ENCODE measurements at regions not wholly inside any gene's neighbourhood (a gene's known extent, or its start where the extent isn't known, plus 50 kb on each side); places are given as distances from the start of the nearest gene placed in this dataset.

DNA sequence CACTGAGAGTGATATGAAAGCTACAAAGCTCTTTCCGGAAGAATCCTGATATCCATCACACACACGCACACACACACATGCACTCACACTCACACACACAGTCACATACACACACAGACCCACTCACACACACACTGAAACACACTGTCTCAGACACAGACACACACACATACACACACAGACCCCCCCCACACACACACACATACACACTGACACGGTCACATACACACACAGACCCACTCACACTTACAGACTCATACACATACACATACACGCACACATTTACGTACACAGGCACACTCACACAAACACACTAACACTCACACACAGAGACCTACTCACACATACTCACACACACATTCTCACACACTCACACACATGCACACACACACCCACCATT, 58.6 kb downstream of the LIG4 start:
- Histone ChIP-seq H3K27me3 (replicated peaks; ENCODE audit: insufficient read depth) (no peaks in the 10 kb centered on the region), H3K9me3 (no peaks in the 10 kb centered on the region), H3K36me3 (no peaks in the 10 kb centered on the region), H3K4me1 (ENCODE audit: control insufficient read depth in 1 of 2, low read depth in 2 of 2) (no peaks in the 10 kb centered on the region), H3K27ac (no peak overlapping the region), H3K4me3 (no peak overlapping the region)
- no peak for ATAC-seq (ENCODE audit: insufficient number of reproducible peaks, low FRiP score, low read depth)
- TF ChIP-seq, protein P1, sequence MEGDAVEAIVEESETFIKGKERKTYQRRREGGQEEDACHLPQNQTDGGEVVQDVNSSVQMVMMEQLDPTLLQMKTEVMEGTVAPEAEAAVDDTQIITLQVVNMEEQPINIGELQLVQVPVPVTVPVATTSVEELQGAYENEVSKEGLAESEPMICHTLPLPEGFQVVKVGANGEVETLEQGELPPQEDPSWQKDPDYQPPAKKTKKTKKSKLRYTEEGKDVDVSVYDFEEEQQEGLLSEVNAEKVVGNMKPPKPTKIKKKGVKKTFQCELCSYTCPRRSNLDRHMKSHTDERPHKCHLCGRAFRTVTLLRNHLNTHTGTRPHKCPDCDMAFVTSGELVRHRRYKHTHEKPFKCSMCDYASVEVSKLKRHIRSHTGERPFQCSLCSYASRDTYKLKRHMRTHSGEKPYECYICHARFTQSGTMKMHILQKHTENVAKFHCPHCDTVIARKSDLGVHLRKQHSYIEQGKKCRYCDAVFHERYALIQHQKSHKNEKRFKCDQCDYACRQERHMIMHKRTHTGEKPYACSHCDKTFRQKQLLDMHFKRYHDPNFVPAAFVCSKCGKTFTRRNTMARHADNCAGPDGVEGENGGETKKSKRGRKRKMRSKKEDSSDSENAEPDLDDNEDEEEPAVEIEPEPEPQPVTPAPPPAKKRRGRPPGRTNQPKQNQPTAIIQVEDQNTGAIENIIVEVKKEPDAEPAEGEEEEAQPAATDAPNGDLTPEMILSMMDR (IDR thresholded peaks at IDR 0.05) = no peak
- no peak for DNase-seq (ENCODE audit: low spot score)

DNA sequence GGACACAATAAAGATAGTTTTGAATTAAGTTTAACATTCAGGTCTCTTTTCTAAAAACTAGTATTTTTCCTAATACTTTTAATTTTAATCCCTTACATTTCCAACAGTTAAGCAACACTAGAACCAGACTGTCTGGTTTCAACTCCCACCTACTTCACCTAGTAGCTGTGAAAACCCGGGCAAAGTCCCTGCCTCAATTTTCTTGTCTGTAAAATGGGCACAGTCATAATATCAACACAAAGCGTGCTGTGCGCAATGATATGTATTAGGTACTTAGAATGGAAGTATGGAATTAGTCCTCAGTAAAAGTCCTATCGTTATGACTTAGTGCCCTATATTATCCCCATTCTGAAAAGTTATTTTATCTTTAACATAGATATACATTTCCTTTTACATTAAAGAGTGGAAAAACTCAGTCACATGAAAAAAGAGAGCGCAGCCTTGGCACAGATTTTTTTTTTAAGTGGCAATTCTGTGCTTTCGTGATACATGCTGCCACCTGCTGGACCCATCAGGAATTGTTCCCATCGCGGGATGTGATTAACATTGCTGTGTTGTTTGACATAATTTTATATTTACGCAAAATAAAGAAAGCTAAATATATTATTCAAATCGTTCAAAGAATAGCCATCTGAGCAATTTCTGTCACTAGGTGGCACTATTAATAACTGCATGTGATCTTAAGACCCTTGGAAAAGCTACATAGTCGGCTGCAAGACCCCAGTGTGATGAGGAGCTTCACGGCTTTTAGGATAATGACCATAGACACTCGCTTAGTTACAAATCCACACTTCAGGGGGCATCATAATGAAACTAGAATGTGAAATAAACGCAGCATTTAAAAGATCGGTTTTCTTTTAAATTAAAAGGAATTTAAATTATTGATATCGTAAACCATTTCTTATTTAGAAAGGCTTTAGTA, 59.9 kb downstream of the LIG4 start:
- ATAC-seq (ENCODE audit: insufficient number of reproducible peaks, low FRiP score, low read depth) (no peak), DNase-seq (ENCODE audit: low spot score) (no peak)
- H3K36me3 ChIP-seq = no peaks in the 10 kb centered on the region
- H3K27me3 ChIP-seq (replicated peaks; ENCODE audit: insufficient read depth) = no peaks in the 10 kb centered on the region
- TF ChIP-seq, protein P1 (IDR thresholded peaks at IDR 0.05) = peak; percentile 70
- no peaks in the 10 kb centered on the region for H3K4me1 ChIP-seq (ENCODE audit: control insufficient read depth in 1 of 2, low read depth in 2 of 2)
- no peaks in the 10 kb centered on the region for H3K9me3 ChIP-seq
- H3K4me3 ChIP-seq = no peak overlapping the region
- H3K27ac ChIP-seq = no peak overlapping the region

DNA sequence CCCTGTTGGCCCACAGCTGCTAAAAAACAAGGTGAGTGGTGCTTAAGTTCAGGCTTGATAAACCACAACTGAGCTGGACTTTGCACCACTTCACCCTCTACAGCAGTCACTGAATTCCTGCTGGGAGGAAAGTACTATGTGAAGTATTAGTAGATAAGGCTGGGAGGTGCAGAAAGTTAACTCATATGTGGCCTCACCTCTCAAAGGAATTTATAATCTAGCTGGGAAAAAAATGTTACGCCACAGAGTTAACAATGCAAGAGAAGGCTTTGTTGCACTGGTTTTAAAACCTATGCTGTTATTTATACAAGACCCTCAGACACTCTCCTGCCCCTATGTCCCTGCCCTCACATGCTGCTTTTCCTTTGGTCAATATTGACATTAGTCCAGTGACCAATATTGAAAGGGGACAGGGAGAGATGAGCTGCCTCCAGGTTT, 60.9 kb downstream of the LIG4 start:
- Histone ChIP-seq H3K4me1 (ENCODE audit: control insufficient read depth in 1 of 2, low read depth in 2 of 2) (no peaks in the 10 kb centered on the region), H3K9me3 (no peaks in the 10 kb centered on the region), H3K36me3 (no peaks in the 10 kb centered on the region), H3K4me3 (no peak overlapping the region), H3K27me3 (replicated peaks; ENCODE audit: insufficient read depth) (no peaks in the 10 kb centered on the region), H3K27ac (no peak overlapping the region)
- DNase-seq (ENCODE audit: low spot score) (no peak), ATAC-seq (ENCODE audit: insufficient number of reproducible peaks, low FRiP score, low read depth) (no peak)
- TF ChIP-seq, protein P1 (IDR thresholded peaks at IDR 0.05) = no peak

DNA sequence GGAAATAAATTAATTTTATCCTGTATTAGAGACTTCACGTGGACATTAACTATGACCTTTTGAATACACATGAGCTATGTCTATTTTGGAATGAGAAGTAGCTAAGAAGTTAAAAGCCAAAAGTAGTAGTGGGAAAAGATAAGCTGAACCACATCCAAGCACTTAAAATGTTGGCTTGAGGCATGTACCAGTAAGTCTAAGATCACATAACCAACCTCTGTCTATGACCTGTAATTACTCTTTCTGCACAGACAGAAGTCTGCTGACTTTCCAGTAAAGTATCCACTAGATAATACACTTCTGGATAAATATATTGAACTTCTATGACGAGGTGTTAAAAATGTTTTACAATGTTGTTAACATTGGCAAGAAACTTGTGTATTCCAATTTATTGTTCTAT, 68.7 kb downstream of the LIG4 start:
- DNase-seq (ENCODE audit: low spot score) (no peak), ATAC-seq (ENCODE audit: insufficient number of reproducible peaks, low FRiP score, low read depth) (no peak)
- Histone ChIP-seq H3K36me3 (no peaks in the 10 kb centered on the region), H3K4me3 (no peak overlapping the region), H3K4me1 (ENCODE audit: control insufficient read depth in 1 of 2, low read depth in 2 of 2) (no peaks in the 10 kb centered on the region), H3K27me3 (replicated peaks; ENCODE audit: insufficient read depth) (no peaks in the 10 kb centered on the region), H3K9me3 (no peaks in the 10 kb centered on the region), H3K27ac (no peak overlapping the region)
- TF ChIP-seq, protein P1 (IDR thresholded peaks at IDR 0.05) = no peak

DNA sequence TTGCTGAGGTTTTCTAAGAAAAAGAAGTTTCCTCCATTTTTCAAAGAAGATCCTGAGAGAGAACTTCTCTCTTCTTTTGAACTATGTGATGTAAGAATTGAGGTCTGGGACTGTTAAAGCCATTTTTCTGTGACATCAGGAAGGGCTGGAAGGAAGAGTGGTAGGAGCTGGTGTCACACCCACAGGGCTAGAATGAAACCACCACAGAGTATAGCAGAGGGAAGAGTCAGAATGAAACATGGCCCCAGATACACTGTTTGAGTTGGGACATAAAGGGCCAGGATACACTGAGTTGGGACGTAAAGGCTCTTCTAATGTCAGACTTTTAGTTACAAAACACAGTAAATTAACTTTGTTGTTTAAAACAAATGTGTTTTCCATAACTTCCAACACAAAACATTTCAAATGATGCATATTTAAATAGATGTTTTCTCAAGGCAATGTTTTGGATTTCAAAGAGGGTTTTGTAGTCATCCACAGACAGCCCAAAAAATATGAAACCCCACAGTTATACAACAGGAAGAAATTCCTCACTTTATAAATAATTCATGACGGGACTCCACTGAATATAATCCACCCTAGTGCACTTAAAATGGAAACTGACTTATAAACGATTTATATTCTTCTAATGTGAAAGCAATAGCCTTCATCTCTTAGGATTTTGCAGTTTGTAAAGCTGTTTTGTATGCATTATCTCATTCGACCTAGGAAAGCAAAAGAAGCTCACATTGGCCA, 72.5 kb downstream of the LIG4 start:
- H3K27me3 ChIP-seq (replicated peaks; ENCODE audit: insufficient read depth) = no peaks in the 10 kb centered on the region
- no peak for DNase-seq (ENCODE audit: low spot score)

More for the DNA sequence above, 72.5 kb downstream of the LIG4 start:
- H3K9me3 ChIP-seq = no peaks in the 10 kb centered on the region
- no peaks in the 10 kb centered on the region for H3K36me3 ChIP-seq
- H3K4me3 ChIP-seq = no peak overlapping the region
- no peaks in the 10 kb centered on the region for H3K4me1 ChIP-seq (ENCODE audit: control insufficient read depth in 1 of 2, low read depth in 2 of 2)
- ATAC-seq (ENCODE audit: insufficient number of reproducible peaks, low FRiP score, low read depth) = no peak
- TF ChIP-seq, protein P1 (IDR thresholded peaks at IDR 0.05) = no peak
- H3K27ac ChIP-seq = no peak overlapping the region
